ENCODE measurements at regions not wholly inside any gene's neighbourhood (a gene's known extent, or its start where the extent isn't known, plus 50 kb on each side); places are given as distances from the start of the nearest gene placed in this dataset.
A peak's percentile ranks its signal among the peaks of the same experiment; 100 is the strongest.

DNA sequence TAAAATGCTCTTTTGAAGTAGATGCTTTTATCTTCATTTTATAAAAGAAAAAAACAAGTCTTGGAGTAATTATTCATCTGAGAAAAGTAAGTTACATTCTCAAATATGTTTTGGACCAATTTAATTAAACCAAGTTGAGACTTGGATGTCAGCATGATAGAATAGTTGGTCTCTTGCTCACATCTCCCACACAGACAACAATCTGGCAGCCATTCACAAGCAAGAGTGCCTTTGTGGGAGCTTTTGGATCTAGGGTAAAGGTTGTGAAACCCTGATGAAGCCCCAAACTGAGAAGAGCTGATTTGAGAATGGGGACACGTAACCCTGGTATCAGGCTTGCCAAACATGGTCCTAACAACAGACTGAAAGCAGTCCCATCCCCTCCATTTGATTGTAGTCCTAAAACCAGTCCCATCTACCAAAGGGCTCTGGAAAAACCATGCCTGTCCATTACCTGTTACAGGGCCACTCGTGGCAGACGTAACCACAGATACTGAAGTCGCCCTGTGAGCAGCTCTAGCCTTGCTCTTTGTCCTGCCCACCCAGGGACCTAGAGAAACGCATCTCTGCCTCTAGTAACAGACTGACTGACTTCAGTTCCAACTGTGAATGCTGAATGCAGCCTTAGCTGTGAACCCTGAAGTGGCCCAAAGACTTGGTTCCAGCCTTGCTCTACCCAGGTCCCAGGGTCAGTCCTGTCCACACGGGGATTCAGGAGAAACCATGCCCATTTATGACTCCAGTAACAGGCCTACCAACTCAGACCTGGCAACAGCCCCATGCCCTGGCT lies 145.5 kb upstream of the SYNPR start:
- Histone ChIP-seq H2BK20ac (ENCODE audit: low read length) (no peak overlapping the region), H2AK5ac (ENCODE audit: low read depth, low read length) (no peak overlapping the region; the same call in 1 of the 2 replicates), H3K56ac (replicated peaks; ENCODE audit: insufficient read length, low read depth, low read length) (no peak overlapping the region), H2BK12ac (ENCODE audit: low read depth, low read length) (peak overlapping the region; percentile 41), H4K8ac (ENCODE audit: extremely low read depth, insufficient read depth, low read length) (no peak overlapping the region), H3K9ac (replicated peaks in 1 of 4; ENCODE audit: extremely low read depth in 1 of 4, low read depth in 3 of 4, low read length in 3 of 4) (no peak overlapping the region), H3K18ac (ENCODE audit: extremely low read depth, low read length) (no peak overlapping the region), H2BK15ac (ENCODE audit: low read length) (no peak overlapping the region), H3K27ac (ENCODE audit: low read depth, low read length) (no peak overlapping the region), H3K27me3 (replicated peaks in 1 of 4; ENCODE audit: control insufficient read depth in 3 of 4, extremely low read depth in 1 of 4, insufficient read depth in 3 of 4, low read length in 3 of 4) (no peaks in the 10 kb centered on the region), H4K20me1 (replicated peaks in 1 of 2; ENCODE audit: control insufficient read depth in 1 of 2, insufficient read depth in 2 of 2, low read length in 2 of 2) (no peaks in the 10 kb centered on the region), H3K79me2 (ENCODE audit: control insufficient read depth in 1 of 2, insufficient read depth in 2 of 2, low read length in 2 of 2) (no peaks in the 10 kb centered on the region), H3K9me3 (ENCODE audit: insufficient read depth in 2 of 2, low read depth in 1 of 2, low read length in 1 of 2) (peaks cover 0 to 3% of the 10 kb centered on the region in 2 experiments; a peak in 1 of 4 replicates), H3K23me2 (ENCODE audit: low read depth, low read length) (no peaks in the 10 kb centered on the region), H2AFZ (ENCODE audit: low read length) (no peak overlapping the region), H2BK120ac (replicated peaks; ENCODE audit: low read depth, low read length) (no peak overlapping the region), H4K5ac (ENCODE audit: insufficient read length, low read depth, low read length) (peak overlapping the region; percentile 54), H2BK5ac (ENCODE audit: low read depth, low read length) (no peak overlapping the region), H3K4me1 (replicated peaks in 1 of 4; ENCODE audit: control insufficient read depth in 3 of 4, insufficient read depth in 4 of 4, low read length in 3 of 4) (peaks cover 2 to 15% (median 8%) of the 10 kb centered on the region in 4 experiments; a peak in 6 of 7 replicates), H4K91ac (replicated peaks; ENCODE audit: insufficient read length, low read length) (peak overlapping the region; percentile 12), H3K23ac (ENCODE audit: insufficient read length) (no peak overlapping the region), H3K4ac (replicated peaks; ENCODE audit: insufficient read length, low read depth, low read length) (no peak overlapping the region), H3K36me3 (ENCODE audit: control insufficient read depth in 2 of 4, insufficient read depth in 4 of 4, low read length in 3 of 4) (no peaks in the 10 kb centered on the region), H3K14ac (ENCODE audit: insufficient read length) (no peak overlapping the region), H3K4me3 (ENCODE audit: extremely low read depth in 1 of 4, insufficient read depth in 2 of 4, low read depth in 3 of 4, low read length in 4 of 4) (no peak overlapping the region), H3K79me1 (ENCODE audit: low read depth, low read length) (no peaks in the 10 kb centered on the region), H3K4me2 (ENCODE audit: insufficient read depth in 1 of 2, low read depth in 2 of 2, low read length in 2 of 2) (no peak overlapping the region)
- ChIA-PET POLR2A (ENCODE audit: partially characterized antibody) (no interaction called here), CTCF (ENCODE audit: partially characterized antibody) (no interaction called here)
- FAIRE-seq (no peak), DNase-seq (ENCODE audit: low read depth in 1 of 2, low spot score in 2 of 2) (no peak)
- WGBS, 2 experiments (ENCODE audit: extremely low coverage in 1 of 2, insufficient coverage in 1 of 2, insufficient read length in 1 of 2, insufficient replicate concordance in 2 of 2, low coverage in 1 of 2, low lambda C conversion rate in 2 of 2, missing lambda C conversion rate in 1 of 2) = 90% methylated on average over 6 of the region's 6 CpGs; no CpG with 5 or more reads in 1 of the 2 experiments
- no peak for TF ChIP-seq MAFK (IDR thresholded peaks at IDR 0.05; ENCODE audit: low read depth, low read length)
- no peak for TF ChIP-seq ZNF274 (IDR thresholded peaks at IDR 0.05; ENCODE audit: borderline replicate concordance, extremely low read depth, low read length)
- TF ChIP-seq FOSL1 (IDR thresholded peaks at IDR 0.05; ENCODE audit: insufficient read depth, low read depth, low read length) = no peak
- no peak for TF ChIP-seq POLR2A (IDR thresholded peaks at IDR 0.05; ENCODE audit: control extremely low read depth in 1 of 2, low read depth in 2 of 2, low read length in 2 of 2)
- TF ChIP-seq SAP30 (IDR thresholded peaks at IDR 0.05; ENCODE audit: insufficient read depth, insufficient replicate concordance, low read length) = no peak
- TF ChIP-seq SRF (IDR thresholded peaks at IDR 0.05; ENCODE audit: low read depth, low read length) = no peak
- no peak for TF ChIP-seq EZH2 (IDR thresholded peaks at IDR 0.05; ENCODE audit: low read depth, low read length, severe bottlenecking)
- no peak for TF ChIP-seq CHD2 (IDR thresholded peaks at IDR 0.05; ENCODE audit: low read length)
- no peak for TF ChIP-seq CTBP2 (IDR thresholded peaks at IDR 0.05; ENCODE audit: borderline replicate concordance, insufficient read depth, insufficient read length, low read length)
- TF ChIP-seq EGR1 (IDR thresholded peaks at IDR 0.05; ENCODE audit: borderline replicate concordance, low read depth, low read length) = no peak
- no peak for TF ChIP-seq JUND (IDR thresholded peaks at IDR 0.05; ENCODE audit: low read length)
- TF ChIP-seq BRCA1 (IDR thresholded peaks at IDR 0.05; ENCODE audit: low read depth, low read length) = no peak
- no peak for TF ChIP-seq CBX8 (IDR thresholded peaks at IDR 0.05; ENCODE audit: borderline replicate concordance, low read depth, low read length)
- TF ChIP-seq KDM5A (IDR thresholded peaks at IDR 0.05; ENCODE audit: low read length) = no peak
